K562 (cell line): ENCODE measurements at regions not wholly inside any gene's neighbourhood (a gene's known extent, or its start where the extent isn't known, plus 50 kb on each side); places are given as distances from the start of the nearest gene placed in this dataset.

Experiments
- ATAC-seq: fragments of 200-7000 bp; cut with Tn5 transposase; 3 replicates; pipeline ENCODE4 v1.9.1; 2020; ENCODE audit warnings: moderate library complexity
- BruUV-seq: library from RNA; stranded (reverse); fragments of 400-500 nt; replicated peaks from 2 replicates; lab custom pipeline; 2021; lab: Mats Ljungman, UMichigan
- CTCF ChIA-PET: fragments of 300-600 bp; formaldehyde crosslinking; extraction: SDS; loops from one replicate; lab custom pipeline; 2021; ENCODE audit warnings: low intra/inter-chr PET ratio; lab: Yijun Ruan, JAX
- POLR2A ChIA-PET: fragments of 300-600, 350-650 bp; sonication (Branson Sonifier 250); formaldehyde crosslinking; extraction: SDS; loops from one replicate; lab custom pipeline; 2021; ENCODE audit warnings: antibody characterized with exemption, inconsistent platforms; lab: Yijun Ruan, JAX
- DNase-seq, 4 experiments: peaks; one replicate each; pipeline versions ENCODE4 v3.0.0 to v3.0.0-alpha.2; 2011 to 2018; ENCODE audit warnings: low spot score in 3 of 4, mixed read lengths in 3 of 4; ENCODE audit errors: extremely low read depth in 1 of 4
- FAIRE-seq: peaks from 2 replicates; lab custom pipeline; 2011; peaks lifted over from hg19 to GRCh38; lab: Jason Lieb, UNC
- H2AFZ ChIP-seq: 2 replicates; pipeline ENCODE4 v1.6.0; 2011; ENCODE audit warnings: low read depth, low read length, control low read depth, inconsistent platforms
- H3K27ac ChIP-seq: fragments of 200-600 bp; 3 replicates; pipeline ENCODE4 v1.8.0; 2011; ENCODE audit warnings: low read depth, mild to moderate bottlenecking, control low read depth, inconsistent platforms, low read length, moderate library complexity, mixed read lengths; ENCODE audit errors: extremely low read depth
- H3K27me3 ChIP-seq, 2 experiments: fragments of 300-600 bp in 1 of 2; 2 replicates in 1 of 2; 3 replicates in 1 of 2; pipeline versions ENCODE4 v1.6.0 to v1.8.0; 2011; ENCODE audit warnings: inconsistent platforms in 2 of 2, low read length in 2 of 2, mild to moderate bottlenecking in 1 of 2, mixed read lengths in 1 of 2, moderate library complexity in 1 of 2; ENCODE audit not compliant: control insufficient read depth in 2 of 2, insufficient read depth in 2 of 2
- H3K36me3 ChIP-seq: fragments of 300-600 bp; 3 replicates; pipeline ENCODE4 v1.8.0; 2011; ENCODE audit warnings: mild to moderate bottlenecking, low read length, inconsistent platforms; ENCODE audit not compliant: control insufficient read depth, insufficient read depth
- H3K4me1 ChIP-seq, 2 experiments: fragments of 200-600 bp in 1 of 2; replicated peaks in 1 of 2; 2 replicates in 1 of 2; 3 replicates in 1 of 2; pipeline versions ENCODE4 v1.5.1 to v1.8.0; 2011; ENCODE audit warnings: inconsistent platforms in 2 of 2, low read length in 2 of 2, mild to moderate bottlenecking in 1 of 2, mixed read lengths in 1 of 2, moderate library complexity in 1 of 2; ENCODE audit not compliant: control insufficient read depth in 2 of 2, insufficient read depth in 2 of 2
- H3K4me2 ChIP-seq: 2 replicates; pipeline ENCODE4 v1.6.1; 2011; ENCODE audit warnings: low read length, control low read depth, inconsistent platforms, mixed read lengths; ENCODE audit not compliant: insufficient read depth
- H3K4me3 ChIP-seq: fragments of 200-600 bp; sonication (generic), shearing (Covaris generic); 2 replicates; pipeline ENCODE4 v1.5.1; 2016; ENCODE audit warnings: control low read depth, inconsistent platforms
- H3K79me2 ChIP-seq: fragments of 200-600 bp; 3 replicates; pipeline ENCODE4 v1.8.0; 2011; ENCODE audit warnings: low read length, inconsistent platforms; ENCODE audit not compliant: control insufficient read depth, insufficient read depth
- H3K9ac ChIP-seq, 2 experiments: 2 replicates each; pipeline versions ENCODE4 v1.6.0 to v1.6.1; 2011; ENCODE audit warnings: low read depth in 2 of 2, low read length in 2 of 2, control low read depth in 1 of 2, inconsistent platforms in 1 of 2, mild to moderate bottlenecking in 1 of 2, mixed read lengths in 1 of 2; ENCODE audit not compliant: insufficient read depth in 1 of 2
- H3K9me1 ChIP-seq: one replicate; pipeline ENCODE4 v1.6.0; 2011; ENCODE audit warnings: inconsistent platforms, mild to moderate bottlenecking, low read length, moderate library complexity; ENCODE audit not compliant: control insufficient read depth, insufficient read depth
- H3K9me3 ChIP-seq: replicated peaks from 2 replicates; pipeline ENCODE4 v1.5.1; 2011; ENCODE audit warnings: low read depth, low read length, inconsistent platforms; ENCODE audit not compliant: control insufficient read depth, insufficient read depth
- H4K20me1 ChIP-seq: replicated peaks from 2 replicates; pipeline ENCODE4 v1.6.1; 2011; ENCODE audit warnings: low read length, inconsistent platforms, mixed read lengths; ENCODE audit not compliant: control insufficient read depth, insufficient read depth
- ARID4B ChIP-seq: sonication (generic); formaldehyde crosslinking; IDR thresholded peaks from 2 replicates; pipeline ENCODE4 v1.8.0; 2022; ENCODE audit warnings: mild to moderate bottlenecking, missing genetic modification reagents
- BRF1 ChIP-seq: IDR thresholded peaks from 3 replicates; pipeline ENCODE4 v1.6.1; 2011; ENCODE audit warnings: borderline replicate concordance, mild to moderate bottlenecking; ENCODE audit not compliant: insufficient read length; ENCODE audit errors: extremely low read depth
- CCNT2 ChIP-seq: IDR thresholded peaks from 2 replicates; pipeline ENCODE4 v1.6.1; 2011; ENCODE audit warnings: borderline replicate concordance, low read depth, mild to moderate bottlenecking, moderate library complexity, mixed read lengths, low read length; ENCODE audit not compliant: insufficient read length; ENCODE audit errors: extremely low read depth
- ELF1 ChIP-seq: fragments of 200-800 bp; sonication (Bioruptor generic); IDR thresholded peaks from 2 replicates; pipeline ENCODE4 v1.6.1; 2016; ENCODE audit warnings: missing genetic modification characterization, missing compliant biosample characterization
- ELK3 ChIP-seq: fragments of 450-650 bp; formaldehyde crosslinking; IDR thresholded peaks from 2 replicates; pipeline ENCODE4 v1.4.0; 2020; ENCODE audit warnings: mild to moderate bottlenecking
- FOXA1 ChIP-seq: fragments of 450-650 bp; IDR thresholded peaks from 2 replicates; pipeline ENCODE4 v1.6.1; 2016; ENCODE audit warnings: mild to moderate bottlenecking, borderline replicate concordance
- HNRNPLL ChIP-seq: fragments of 200-400 bp; formaldehyde crosslinking; IDR thresholded peaks from 2 replicates; pipeline ENCODE4 v1.6.1; 2017; ENCODE audit warnings: low read length, low read depth, mild to moderate bottlenecking; ENCODE audit not compliant: poor library complexity, severe bottlenecking
- NONO ChIP-seq, 2 experiments: fragments of 200-400 bp in 1 of 2; fragments of 450-650 bp in 1 of 2; formaldehyde crosslinking in 1 of 2; IDR thresholded peaks; 2 replicates each; pipeline ENCODE4 v1.6.1; 2017; ENCODE audit warnings: low read depth in 2 of 2, mild to moderate bottlenecking in 2 of 2, moderate library complexity in 2 of 2, low read length in 1 of 2
- STAG1 ChIP-seq: sonication (generic); formaldehyde crosslinking; IDR thresholded peaks from 2 replicates; pipeline ENCODE4 v1.5.0; 2020; ENCODE audit warnings: missing genetic modification reagents, borderline replicate concordance
- TAF9B ChIP-seq: fragments of 450-650 bp; IDR thresholded peaks from 2 replicates; pipeline ENCODE4 v1.6.1; 2018; ENCODE audit warnings: mild to moderate bottlenecking; ENCODE audit not compliant: partially characterized antibody
- ZBTB43 ChIP-seq: sonication (generic); formaldehyde crosslinking; IDR thresholded peaks from 2 replicates; pipeline ENCODE4 v1.8.0; 2023; ENCODE audit warnings: mild to moderate bottlenecking, missing genetic modification reagents
- ZNF165 ChIP-seq: fragments of 250-450 bp; sonication (Bioruptor Pico); IDR thresholded peaks from 2 replicates; pipeline ENCODE4 v1.4.0; 2020; ENCODE audit warnings: borderline replicate concordance
- WGBS: fragments of 100-300 bp; shearing (Covaris generic); methylation state at CpG from one replicate; pipeline ENCODE4 v1.1.6; 2016; ENCODE audit warnings: low coverage, mixed read lengths; ENCODE audit not compliant: insufficient coverage; ENCODE audit errors: missing lambda C conversion rate; 5-methylcytosine and 5-hydroxymethylcytosine counted together
- in situ Hi-C: fragments of 300-500 bp; cut with MboI; formaldehyde crosslinking; loops from 4 replicates; pipeline ENCODE4 v1.15.0; 2018; ENCODE audit warnings: inconsistent platforms, mixed read lengths
- intact Hi-C: fragments of 100-400 bp; cut with micrococcal nuclease; formaldehyde crosslinking; loops from 2 replicates; pipeline ENCODE4 v1.14.2; 2022

GRCh38 chr14:98070536-98070935 lies 1201.5 kb downstream of the BCL11B start (continued):
- no peak for TF ChIP-seq ARID4B
- no peak for TF ChIP-seq BRF1
- TF ChIP-seq STAG1 (CRISPR knock-in tag), result no peak
- TF ChIP-seq FOXA1, result no peak
- TF ChIP-seq ZNF165 (CRISPR knock-in tag), result no peak
- TF ChIP-seq HNRNPLL, result no peak

GRCh38 chr14:98074111-98074510 lies 1197.9 kb downstream of the BCL11B start:
- ChIA-PET POLR2A (no interaction called here), CTCF (no interaction called here)
- BruUV-seq, result no TSS peak
- no peak for TF ChIP-seq ELK3 (CRISPR knock-in tag)
- no peak for TF ChIP-seq ZBTB43 (CRISPR knock-in tag)
- no peak for TF ChIP-seq NONO (IDR thresholded peaks at IDR 0.05; ENCODE audit: low read depth in 2 of 2, low read length in 1 of 2)
- no peak for TF ChIP-seq TAF9B
- no peak for TF ChIP-seq ELF1 (tag)
- TF ChIP-seq CCNT2, result no peak

More at GRCh38 chr14:98074111-98074510, 1197.9 kb downstream of the BCL11B start:
- H3K9ac ChIP-seq, result no peak overlapping the region
- no peaks in the 10 kb centered on the region for H3K4me1 ChIP-seq
- H3K4me2 ChIP-seq, result no peak overlapping the region
- no peaks in the 10 kb centered on the region for H3K9me3 ChIP-seq
- in situ Hi-C loops (no loop called here), intact Hi-C loops (no loop called here)
- H3K79me2 ChIP-seq, result no peaks in the 10 kb centered on the region
- no peaks in the 10 kb centered on the region for H3K27me3 ChIP-seq
- DNase-seq (no peak), ATAC-seq (no peak), FAIRE-seq (no peak)
- no peak overlapping the region for H3K4me3 ChIP-seq
- H3K27ac ChIP-seq, result no peak overlapping the region
- H2AFZ ChIP-seq, result no peak overlapping the region
- H4K20me1 ChIP-seq, result no peaks in the 10 kb centered on the region
- no peaks in the 10 kb centered on the region for H3K36me3 ChIP-seq
- WGBS, result 3% methylated on average over 5 of the region's 5 CpGs
- H3K9me1 ChIP-seq, result no peaks in the 10 kb centered on the region
